Kidney (tissue), 13 donors: ENCODE measurements at regions not wholly inside any gene's neighbourhood (a gene's known extent, or its start where the extent isn't known, plus 50 kb on each side); places are given as distances from the start of the nearest gene placed in this dataset.

Experiments used
- DNase-seq, 5 donors: peaks; one replicate each; pipeline ENCODE4 v3.0.0-alpha.2; 2013 to 2020
- FAIRE-seq: peaks from 2 replicates; lab custom pipeline; 2012; peaks lifted over from hg19 to GRCh38; lab: Jason Lieb, UNC
- H3K27ac ChIP-seq, 2 donors: one replicate each; pipeline ENCODE4 v1.7.0; 2013; ENCODE audit warnings: low read depth in 2 of 2, low read length in 2 of 2, inconsistent platforms in 1 of 2
- H3K27me3 ChIP-seq: one replicate; pipeline ENCODE4 v1.7.1; 2013; ENCODE audit warnings: low read length, inconsistent platforms; ENCODE audit not compliant: control insufficient read depth, insufficient read depth
- H3K36me3 ChIP-seq, 3 donors: one replicate each; pipeline versions ENCODE4 v1.7.0 to v1.7.1; 2013; ENCODE audit warnings: low read length in 3 of 3, control low read depth in 1 of 3, inconsistent platforms in 1 of 3; ENCODE audit not compliant: insufficient read depth in 3 of 3, control insufficient read depth in 2 of 3
- H3K4me1 ChIP-seq, 3 donors: one replicate each; pipeline versions ENCODE4 v1.7.0 to v1.7.1; 2013; ENCODE audit warnings: low read length in 3 of 3, inconsistent platforms in 1 of 3, low read depth in 1 of 3; ENCODE audit not compliant: control insufficient read depth in 2 of 3, insufficient read depth in 2 of 3
- H3K4me3 ChIP-seq, 3 donors: one replicate each; pipeline versions ENCODE4 v1.7.0 to v1.8.1; 2013; ENCODE audit warnings: low read length in 3 of 3, control low read depth in 1 of 3, inconsistent platforms in 1 of 3
- H3K9ac ChIP-seq, 3 donors: one replicate each; pipeline versions ENCODE4 v1.7.0 to v1.7.1; 2013; ENCODE audit warnings: low read length in 3 of 3, control low read depth in 1 of 3, inconsistent platforms in 1 of 3
- H3K9me3 ChIP-seq, 3 donors: one replicate each; pipeline versions ENCODE4 v1.7.0 to v1.7.1; 2013; ENCODE audit warnings: low read length in 3 of 3, control low read depth in 1 of 3, inconsistent platforms in 1 of 3; ENCODE audit not compliant: control insufficient read depth in 2 of 3, insufficient read depth in 1 of 3
- CTCF ChIP-seq: IDR thresholded peaks from 3 replicates; pipeline ENCODE4 v1.5.1; 2012; ENCODE audit warnings: mild to moderate bottlenecking, moderate library complexity, borderline replicate concordance; ENCODE audit not compliant: insufficient read depth; ENCODE audit errors: extremely low read depth
- intact Hi-C: fragments of 100-400 bp; cut with DNase I; formaldehyde crosslinking; loops from one replicate; pipeline ENCODE4 v1.11.1; 2022
- donor health status: control.
- donor health status: control.
- donor health status: control.
- donor health status: control.
- donor health status: control.
- donor health status: DM: yes; HTN: yes; CAD: no.
- donor health status: Normal renal cell carcinoma (clear cell type).

GRCh38 chr5:36414869-36415282, 113.2 kb upstream of the RANBP3L start:
- no peak overlapping the region for H3K27ac ChIP-seq
- no peaks in the 10 kb centered on the region for H3K4me1 ChIP-seq
- DNase-seq (peak in 2 of 5 donors; percentile 69 to 80), FAIRE-seq (peak; percentile 97)
- peak; percentile 49 for TF ChIP-seq CTCF
- intact Hi-C loops, result loop anchor here (5.0 kb wide), 1 partner anchor 92 kb away; no protein-coding TSS in a partner anchor
- H3K9ac ChIP-seq, result no peak overlapping the region
- H3K36me3 ChIP-seq, result no peaks in the 10 kb centered on the region
- no peaks in the 10 kb centered on the region for H3K27me3 ChIP-seq
- H3K4me3 ChIP-seq, result no peak overlapping the region
- no peaks in the 10 kb centered on the region for H3K9me3 ChIP-seq

- Histone ChIP-seq H3K27me3 (no peaks in the 10 kb centered on the region), H3K9ac (no peak overlapping the region), H3K4me1 (no peaks in the 10 kb centered on the region), H3K36me3 (no peaks in the 10 kb centered on the region), H3K27ac (no peak overlapping the region), H3K9me3 (no peaks in the 10 kb centered on the region), H3K4me3 (no peak overlapping the region)
- FAIRE-seq (no peak), DNase-seq (no peak)
- TF ChIP-seq CTCF, result no peak
- intact Hi-C loops, result no loop called here
Measured at GRCh38 chr5:36416605-36417004, 114.9 kb upstream of the RANBP3L start.

- TF ChIP-seq CTCF, result no peak
Measured at GRCh38 chr5:36417221-36417620, 115.5 kb upstream of the RANBP3L start.

GRCh38 chr5:36417668-36418067, 116.0 kb upstream of the RANBP3L start:
- FAIRE-seq, result no peak
- intact Hi-C loops, result no loop called here
- H3K9me3 ChIP-seq, result no peaks in the 10 kb centered on the region

More at GRCh38 chr5:36417221-36417620, 115.5 kb upstream of the RANBP3L start:
- no peaks in the 10 kb centered on the region for H3K36me3 ChIP-seq
- no peak overlapping the region for H3K27ac ChIP-seq
- no peaks in the 10 kb centered on the region for H3K27me3 ChIP-seq
- DNase-seq (no peak), FAIRE-seq (no peak)
- H3K4me3 ChIP-seq, result no peak overlapping the region
- H3K9ac ChIP-seq, result no peak overlapping the region
- H3K9me3 ChIP-seq, result no peaks in the 10 kb centered on the region
- intact Hi-C loops, result no loop called here
- H3K4me1 ChIP-seq, result no peaks in the 10 kb centered on the region

More at GRCh38 chr5:36417668-36418067, 116.0 kb upstream of the RANBP3L start:
- no peak overlapping the region for H3K9ac ChIP-seq
- TF ChIP-seq CTCF, result no peak
- H3K27me3 ChIP-seq, result no peaks in the 10 kb centered on the region
- DNase-seq, result no peak
- H3K4me1 ChIP-seq, result no peaks in the 10 kb centered on the region
- H3K36me3 ChIP-seq, result no peaks in the 10 kb centered on the region
- H3K27ac ChIP-seq, result no peak overlapping the region
- H3K4me3 ChIP-seq, result no peak overlapping the region
